ENCODE measurements at regions not wholly inside any gene's neighbourhood (a gene's known extent, or its start where the extent isn't known, plus 50 kb on each side); places are given as distances from the start of the nearest gene placed in this dataset.
"Not testable (repeated sequence)": the region's sequence is repeated elsewhere in the genome, so short reads cannot be mapped to it uniquely, and the experiment has no call there.

GRCh38 chr21:13963259-13963658 lies 247.5 kb downstream of the LIPI start:
- TF ChIP-seq PPARA (CRISPR knock-in tag; IDR thresholded peaks at IDR 0.05; ENCODE audit: borderline replicate concordance); GLIS3 (CRISPR knock-in tag; IDR thresholded peaks at IDR 0.05); CSDC2 (CRISPR knock-in tag; IDR thresholded peaks at IDR 0.05): not testable (repeated sequence)
- TF ChIP-seq, protein P1, sequence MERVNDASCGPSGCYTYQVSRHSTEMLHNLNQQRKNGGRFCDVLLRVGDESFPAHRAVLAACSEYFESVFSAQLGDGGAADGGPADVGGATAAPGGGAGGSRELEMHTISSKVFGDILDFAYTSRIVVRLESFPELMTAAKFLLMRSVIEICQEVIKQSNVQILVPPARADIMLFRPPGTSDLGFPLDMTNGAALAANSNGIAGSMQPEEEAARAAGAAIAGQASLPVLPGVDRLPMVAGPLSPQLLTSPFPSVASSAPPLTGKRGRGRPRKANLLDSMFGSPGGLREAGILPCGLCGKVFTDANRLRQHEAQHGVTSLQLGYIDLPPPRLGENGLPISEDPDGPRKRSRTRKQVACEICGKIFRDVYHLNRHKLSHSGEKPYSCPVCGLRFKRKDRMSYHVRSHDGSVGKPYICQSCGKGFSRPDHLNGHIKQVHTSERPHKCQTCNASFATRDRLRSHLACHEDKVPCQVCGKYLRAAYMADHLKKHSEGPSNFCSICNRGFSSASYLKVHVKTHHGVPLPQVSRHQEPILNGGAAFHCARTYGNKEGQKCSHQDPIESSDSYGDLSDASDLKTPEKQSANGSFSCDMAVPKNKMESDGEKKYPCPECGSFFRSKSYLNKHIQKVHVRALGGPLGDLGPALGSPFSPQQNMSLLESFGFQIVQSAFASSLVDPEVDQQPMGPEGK (CRISPR knock-in tag; IDR thresholded peaks at IDR 0.05; ENCODE audit: borderline replicate concordance), result not testable (repeated sequence)
